NCI-H2171 treated with DMSO at 0.1 percent for 48 hours (cell line): ENCODE measurements at regions not wholly inside any gene's neighbourhood (a gene's known extent, or its start where the extent isn't known, plus 50 kb on each side); places are given as distances from the start of the nearest gene placed in this dataset.
A peak's percentile ranks its signal among the peaks of the same experiment; 100 is the strongest.
"Not testable (repeated sequence)": the region's sequence is repeated elsewhere in the genome, so short reads cannot be mapped to it uniquely, and the experiment has no call there.

Experiments
- DNase-seq: peaks from one replicate; lab custom pipeline; 2025; lab: John Stamatoyannopoulos, UW

GRCh38 chr1:94302497-94302896, 65.1 kb upstream of the ARHGAP29 start:
- no peak for DNase-seq

- DNase-seq, result no peak
These were observed 63.8 kb upstream of the ARHGAP29 start for GRCh38 chr1:94301186-94301585.

- DNase-seq, result no peak
These were observed 63.3 kb upstream of the ARHGAP29 start for GRCh38 chr1:94300731-94301130.

GRCh38 chr1:94299627-94300553, 62.5 kb upstream of the ARHGAP29 start:
- DNase-seq, result peak; percentile 11

GRCh38 chr1:94298861-94299260, 61.5 kb upstream of the ARHGAP29 start:
- DNase-seq, result no peak

GRCh38 chr1:94296018-94296417, 58.6 kb upstream of the ARHGAP29 start:
- no peak for DNase-seq

- DNase-seq, result not testable (repeated sequence)
These were observed 55.6 kb upstream of the ARHGAP29 start for GRCh38 chr1:94292978-94293377.

- not testable (repeated sequence) for DNase-seq
These were observed 51.9 kb upstream of the ARHGAP29 start for GRCh38 chr1:94289244-94289643.
